MM.1S (cell line): ENCODE measurements at regions not wholly inside any gene's neighbourhood (a gene's known extent, or its start where the extent isn't known, plus 50 kb on each side); places are given as distances from the start of the nearest gene placed in this dataset.

Source experiments
- EZH2 ChIP-seq: fragments of 300-600 bp; sonication (generic); optimal IDR thresholded peaks from 2 replicates; pipeline ENCODE3; 2017; ENCODE audit warnings: low read depth, mild to moderate bottlenecking, antibody characterized with exemption, low read length, mixed read lengths
- EZH2phosphoT487 ChIP-seq: fragments of 300-600 bp; sonication (generic); IDR thresholded peaks from 2 replicates; pipeline ENCODE4 v1.6.1; 2018; ENCODE audit warnings: antibody characterized with exemption, low read length
- TF ChIP-seq, protein P1 (sequence below): fragments of 300-600 bp; sonication (generic); IDR thresholded peaks from 2 replicates; pipeline ENCODE4 v1.5.1; 2016; ENCODE audit warnings: antibody characterized with exemption, low read length, mixed read lengths

DNA sequence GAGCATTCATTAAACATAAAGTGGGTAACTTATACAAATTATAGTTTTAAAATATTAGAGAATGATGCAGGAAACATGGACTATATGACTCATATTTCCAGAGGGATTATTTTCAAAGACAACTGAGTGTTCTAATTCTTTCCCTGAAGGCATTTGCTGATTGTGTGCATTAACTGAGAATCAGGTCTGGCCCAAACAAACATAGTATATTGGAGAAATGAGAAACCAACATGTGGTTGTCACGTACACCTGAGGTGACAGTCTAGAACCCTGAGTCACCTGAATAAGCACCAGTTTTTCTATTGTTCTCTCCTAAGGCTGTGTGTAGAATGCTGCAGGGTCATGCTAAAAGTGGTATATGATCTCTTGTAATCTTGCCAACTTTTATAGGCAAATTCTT, 1125.7 kb downstream of the XPNPEP1 start:
- TF ChIP-seq, protein P1, sequence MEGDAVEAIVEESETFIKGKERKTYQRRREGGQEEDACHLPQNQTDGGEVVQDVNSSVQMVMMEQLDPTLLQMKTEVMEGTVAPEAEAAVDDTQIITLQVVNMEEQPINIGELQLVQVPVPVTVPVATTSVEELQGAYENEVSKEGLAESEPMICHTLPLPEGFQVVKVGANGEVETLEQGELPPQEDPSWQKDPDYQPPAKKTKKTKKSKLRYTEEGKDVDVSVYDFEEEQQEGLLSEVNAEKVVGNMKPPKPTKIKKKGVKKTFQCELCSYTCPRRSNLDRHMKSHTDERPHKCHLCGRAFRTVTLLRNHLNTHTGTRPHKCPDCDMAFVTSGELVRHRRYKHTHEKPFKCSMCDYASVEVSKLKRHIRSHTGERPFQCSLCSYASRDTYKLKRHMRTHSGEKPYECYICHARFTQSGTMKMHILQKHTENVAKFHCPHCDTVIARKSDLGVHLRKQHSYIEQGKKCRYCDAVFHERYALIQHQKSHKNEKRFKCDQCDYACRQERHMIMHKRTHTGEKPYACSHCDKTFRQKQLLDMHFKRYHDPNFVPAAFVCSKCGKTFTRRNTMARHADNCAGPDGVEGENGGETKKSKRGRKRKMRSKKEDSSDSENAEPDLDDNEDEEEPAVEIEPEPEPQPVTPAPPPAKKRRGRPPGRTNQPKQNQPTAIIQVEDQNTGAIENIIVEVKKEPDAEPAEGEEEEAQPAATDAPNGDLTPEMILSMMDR, result no peak
- TF ChIP-seq EZH2 (no peak), EZH2phosphoT487 (no peak)
